Kidney epithelial cell (primary cell): ENCODE measurements at regions not wholly inside any gene's neighbourhood (a gene's known extent, or its start where the extent isn't known, plus 50 kb on each side); places are given as distances from the start of the nearest gene placed in this dataset.

Experiments used
- DNase-seq: peaks from one replicate; pipeline ENCODE4 v3.0.0-alpha.2; 2010; ENCODE audit warnings: low read depth
- H3K27me3 ChIP-seq: 2 replicates; pipeline ENCODE4 v1.6.0; 2011; ENCODE audit warnings: low read length; ENCODE audit not compliant: control insufficient read depth, insufficient read depth
- H3K36me3 ChIP-seq: 2 replicates; pipeline ENCODE4 v1.5.1; 2011; ENCODE audit warnings: low read length; ENCODE audit not compliant: control insufficient read depth, insufficient read depth
- H3K4me3 ChIP-seq: 2 replicates; pipeline ENCODE4 v1.5.1; 2011; ENCODE audit warnings: low read depth, mild to moderate bottlenecking, control low read depth, low read length
- TF ChIP-seq, protein P1 (sequence below): IDR thresholded peaks from 2 replicates; pipeline ENCODE4 v1.5.1; 2011; ENCODE audit warnings: mild to moderate bottlenecking, moderate library complexity, low read length, control low read depth, inconsistent platforms; ENCODE audit not compliant: insufficient read depth, poor library complexity, severe bottlenecking

- no peaks in the 10 kb centered on the region for H3K27me3 ChIP-seq
- H3K4me3 ChIP-seq, result no peak overlapping the region
- H3K36me3 ChIP-seq, result no peaks in the 10 kb centered on the region
- peak; percentile 25 for DNase-seq
- TF ChIP-seq, protein P1, sequence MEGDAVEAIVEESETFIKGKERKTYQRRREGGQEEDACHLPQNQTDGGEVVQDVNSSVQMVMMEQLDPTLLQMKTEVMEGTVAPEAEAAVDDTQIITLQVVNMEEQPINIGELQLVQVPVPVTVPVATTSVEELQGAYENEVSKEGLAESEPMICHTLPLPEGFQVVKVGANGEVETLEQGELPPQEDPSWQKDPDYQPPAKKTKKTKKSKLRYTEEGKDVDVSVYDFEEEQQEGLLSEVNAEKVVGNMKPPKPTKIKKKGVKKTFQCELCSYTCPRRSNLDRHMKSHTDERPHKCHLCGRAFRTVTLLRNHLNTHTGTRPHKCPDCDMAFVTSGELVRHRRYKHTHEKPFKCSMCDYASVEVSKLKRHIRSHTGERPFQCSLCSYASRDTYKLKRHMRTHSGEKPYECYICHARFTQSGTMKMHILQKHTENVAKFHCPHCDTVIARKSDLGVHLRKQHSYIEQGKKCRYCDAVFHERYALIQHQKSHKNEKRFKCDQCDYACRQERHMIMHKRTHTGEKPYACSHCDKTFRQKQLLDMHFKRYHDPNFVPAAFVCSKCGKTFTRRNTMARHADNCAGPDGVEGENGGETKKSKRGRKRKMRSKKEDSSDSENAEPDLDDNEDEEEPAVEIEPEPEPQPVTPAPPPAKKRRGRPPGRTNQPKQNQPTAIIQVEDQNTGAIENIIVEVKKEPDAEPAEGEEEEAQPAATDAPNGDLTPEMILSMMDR, result no peak
Measured at GRCh38 chr19:32129141-32129540, 216.3 kb upstream of the ZNF507 start.

DNA sequence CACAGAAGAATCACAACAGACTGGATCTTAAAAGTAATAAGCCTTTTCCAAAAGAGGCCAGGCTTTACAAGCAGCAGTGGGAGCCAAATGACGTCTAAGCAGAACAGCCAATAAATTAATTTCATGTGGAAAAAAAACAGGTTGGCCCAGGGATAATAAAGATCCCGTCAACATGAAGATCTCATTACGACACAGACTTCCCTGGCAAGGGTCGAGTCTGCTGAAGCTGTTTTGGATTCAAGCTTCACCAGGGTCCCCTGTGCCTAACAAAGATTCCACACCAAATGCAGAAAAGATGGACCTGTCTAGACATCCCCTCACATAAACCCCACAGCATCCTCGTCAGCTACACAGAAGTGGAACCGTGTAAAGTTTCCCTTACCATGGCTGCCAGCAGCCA is 215.1 kb upstream of the ZNF507 start:
- TF ChIP-seq, protein P1, result no peak
- no peaks in the 10 kb centered on the region for H3K27me3 ChIP-seq
- no peak overlapping the region for H3K4me3 ChIP-seq
- DNase-seq, result no peak
- H3K36me3 ChIP-seq, result no peaks in the 10 kb centered on the region

- Histone ChIP-seq H3K4me3 (no peak overlapping the region), H3K27me3 (no peaks in the 10 kb centered on the region), H3K36me3 (no peaks in the 10 kb centered on the region)
- no peak for DNase-seq
- TF ChIP-seq, protein P1, result no peak
Measured at GRCh38 chr19:32131005-32131404, 214.4 kb upstream of the ZNF507 start.

GRCh38 chr19:32138416-32138815 is 207.0 kb upstream of the ZNF507 start:
- TF ChIP-seq, protein P1, result no peak
- DNase-seq, result no peak
- Histone ChIP-seq H3K36me3 (no peaks in the 10 kb centered on the region), H3K4me3 (no peak overlapping the region), H3K27me3 (no peaks in the 10 kb centered on the region)

GRCh38 chr19:32141840-32142511 is 203.4 kb upstream of the ZNF507 start:
- no peaks in the 10 kb centered on the region for H3K36me3 ChIP-seq
- H3K27me3 ChIP-seq, result no peaks in the 10 kb centered on the region
- no peak for DNase-seq
- TF ChIP-seq, protein P1, result no peak
- no peak overlapping the region for H3K4me3 ChIP-seq

- TF ChIP-seq, protein P1, result no peak
- no peak for DNase-seq
- no peaks in the 10 kb centered on the region for H3K36me3 ChIP-seq
- H3K27me3 ChIP-seq, result no peaks in the 10 kb centered on the region
- no peak overlapping the region for H3K4me3 ChIP-seq
Measured at GRCh38 chr19:32146664-32147063, 198.7 kb upstream of the ZNF507 start.
